Uterus (tissue), 3 donors: ENCODE measurements at regions not wholly inside any gene's neighbourhood (a gene's known extent, or its start where the extent isn't known, plus 50 kb on each side); places are given as distances from the start of the nearest gene placed in this dataset.

Experiments used
- DNase-seq, 2 donors: peaks; one replicate each; pipeline ENCODE4 v3.0.0-alpha.2; 2019 to 2020
- H3K27ac ChIP-seq, 2 donors: fragments of 200-600 bp; sonication (generic); 1 replicate in 1 of 2; 2 replicates in 1 of 2; pipeline ENCODE4 v1.5.1; 2016 to 2018
- H3K27me3 ChIP-seq, 2 donors: fragments of 200-600 bp; sonication (generic); one replicate each; pipeline ENCODE4 v1.5.1; 2018 to 2019; ENCODE audit warnings: control low read depth in 1 of 2
- H3K36me3 ChIP-seq, 2 donors: fragments of 200-600 bp; sonication (generic); one replicate each; pipeline ENCODE4 v1.5.1; 2019; ENCODE audit warnings: control low read depth in 1 of 2
- H3K4me1 ChIP-seq, 2 donors: fragments of 200-600 bp; sonication (generic); one replicate each; pipeline ENCODE4 v1.5.1; 2018 to 2019; ENCODE audit warnings: control low read depth in 1 of 2
- H3K4me3 ChIP-seq, 2 donors: fragments of 200-600 bp; sonication (generic); 1 replicate in 1 of 2; 2 replicates in 1 of 2; pipeline ENCODE4 v1.5.1; 2018 to 2019; ENCODE audit warnings: mild to moderate bottlenecking in 1 of 2
- H3K9me3 ChIP-seq, 2 donors: fragments of 200-600 bp; sonication (generic); one replicate each; pipeline ENCODE4 v1.5.1; 2019; ENCODE audit warnings: control low read depth in 1 of 2
- POLR2A ChIP-seq, 2 donors: fragments of 450-650 bp; IDR thresholded peaks; one replicate each; pipeline ENCODE4 v1.6.1; 2016; ENCODE audit warnings: antibody characterized with exemption in 2 of 2, mild to moderate bottlenecking in 1 of 2, moderate library complexity in 1 of 2
- intact Hi-C: fragments of 100-400 bp; cut with DNase I; formaldehyde crosslinking; loops from one replicate; pipeline ENCODE4 v1.15.1; 2023; ENCODE audit warnings: low total_unique reads
- TF ChIP-seq, protein P1 (sequence below), 4 experiments: fragments of 200-600 bp in 2 of 4; fragments of 450-650 bp in 2 of 4; sonication (generic) in 2 of 4; IDR thresholded peaks; one replicate each; pipeline ENCODE4 v1.5.1; 2016 to 2019; ENCODE audit warnings: antibody characterized with exemption in 4 of 4, mild to moderate bottlenecking in 2 of 4, moderate library complexity in 1 of 4
- donor health status: DM: yes; HTN: yes; CAD: no.

GRCh38 chr6:43896329-43897255, 126.6 kb downstream of the VEGFA start:
- DNase-seq, result no peak
- intact Hi-C loops, result no loop called here
- no peaks in the 10 kb centered on the region for H3K27me3 ChIP-seq
- TF ChIP-seq POLR2A (IDR thresholded peaks at IDR 0.05), result no peak
- TF ChIP-seq, protein P1, sequence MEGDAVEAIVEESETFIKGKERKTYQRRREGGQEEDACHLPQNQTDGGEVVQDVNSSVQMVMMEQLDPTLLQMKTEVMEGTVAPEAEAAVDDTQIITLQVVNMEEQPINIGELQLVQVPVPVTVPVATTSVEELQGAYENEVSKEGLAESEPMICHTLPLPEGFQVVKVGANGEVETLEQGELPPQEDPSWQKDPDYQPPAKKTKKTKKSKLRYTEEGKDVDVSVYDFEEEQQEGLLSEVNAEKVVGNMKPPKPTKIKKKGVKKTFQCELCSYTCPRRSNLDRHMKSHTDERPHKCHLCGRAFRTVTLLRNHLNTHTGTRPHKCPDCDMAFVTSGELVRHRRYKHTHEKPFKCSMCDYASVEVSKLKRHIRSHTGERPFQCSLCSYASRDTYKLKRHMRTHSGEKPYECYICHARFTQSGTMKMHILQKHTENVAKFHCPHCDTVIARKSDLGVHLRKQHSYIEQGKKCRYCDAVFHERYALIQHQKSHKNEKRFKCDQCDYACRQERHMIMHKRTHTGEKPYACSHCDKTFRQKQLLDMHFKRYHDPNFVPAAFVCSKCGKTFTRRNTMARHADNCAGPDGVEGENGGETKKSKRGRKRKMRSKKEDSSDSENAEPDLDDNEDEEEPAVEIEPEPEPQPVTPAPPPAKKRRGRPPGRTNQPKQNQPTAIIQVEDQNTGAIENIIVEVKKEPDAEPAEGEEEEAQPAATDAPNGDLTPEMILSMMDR (IDR thresholded peaks at IDR 0.05), result no peak
- no peaks in the 10 kb centered on the region for H3K9me3 ChIP-seq
- no peaks in the 10 kb centered on the region for H3K36me3 ChIP-seq
- no peak overlapping the region for H3K27ac ChIP-seq
- no peaks in the 10 kb centered on the region for H3K4me1 ChIP-seq
- H3K4me3 ChIP-seq, result no peak overlapping the region

DNA sequence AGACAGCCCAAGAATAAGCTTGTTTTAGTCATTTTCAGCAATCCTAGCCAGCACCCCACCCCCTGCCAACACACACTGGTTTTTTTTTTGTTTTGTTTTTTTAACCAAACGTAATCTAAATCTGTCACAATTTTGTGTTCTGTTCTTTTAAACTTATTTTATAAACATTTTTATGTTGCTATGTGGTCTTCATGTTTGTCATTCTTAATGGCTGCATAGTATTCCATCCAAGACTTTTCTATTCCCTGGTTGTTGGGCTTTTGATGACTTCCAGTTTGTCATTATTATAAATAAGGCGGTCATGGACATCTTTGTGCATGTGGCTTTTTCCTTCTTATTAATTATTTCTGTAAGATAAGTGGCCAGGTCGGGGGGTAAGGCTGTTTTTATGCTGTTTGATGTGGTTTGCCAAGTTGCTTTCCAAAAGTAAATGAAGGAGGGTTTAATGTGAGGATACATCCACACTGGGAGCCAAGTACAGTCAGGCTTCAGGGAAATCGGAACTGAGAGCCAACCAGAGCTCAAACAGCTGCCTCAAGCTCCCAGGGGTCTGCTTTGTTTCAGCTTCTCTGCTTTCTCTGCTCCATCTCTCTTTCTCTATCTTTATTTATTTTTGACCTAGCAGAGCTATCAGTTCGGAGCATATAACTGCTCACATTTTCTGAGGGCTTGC, 125.8 kb downstream of the VEGFA start:
- no peaks in the 10 kb centered on the region for H3K27me3 ChIP-seq
- H3K27ac ChIP-seq, result no peak overlapping the region
- intact Hi-C loops, result no loop called here
- H3K36me3 ChIP-seq, result no peaks in the 10 kb centered on the region
- no peak for DNase-seq
- no peaks in the 10 kb centered on the region for H3K9me3 ChIP-seq
- TF ChIP-seq POLR2A (IDR thresholded peaks at IDR 0.05), result no peak
- TF ChIP-seq, protein P1 (IDR thresholded peaks at IDR 0.05), result no peak
- H3K4me1 ChIP-seq, result no peaks in the 10 kb centered on the region
- no peak overlapping the region for H3K4me3 ChIP-seq

DNA sequence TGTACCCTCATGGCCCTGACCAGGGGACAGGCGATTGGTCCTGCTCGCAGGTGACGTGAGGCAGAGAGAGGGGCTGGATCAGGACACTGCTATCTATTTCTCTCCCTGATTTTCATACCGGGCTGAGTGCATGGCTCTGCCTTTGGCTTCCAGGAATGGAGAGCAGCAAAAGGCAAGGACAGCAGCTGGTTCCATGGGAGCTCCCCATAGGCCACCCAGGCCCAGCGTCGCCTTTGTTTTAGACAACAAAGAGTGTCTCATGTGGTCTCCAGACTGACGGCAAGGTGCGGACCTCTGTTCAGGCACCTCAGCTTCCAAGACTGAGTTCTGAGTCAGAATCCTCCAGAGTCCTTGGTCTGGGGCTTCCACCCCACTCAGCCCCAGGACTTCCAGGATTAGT, 123.1 kb downstream of the VEGFA start:
- Histone ChIP-seq H3K4me3 (no peak overlapping the region), H3K9me3 (no peaks in the 10 kb centered on the region), H3K4me1 (no peaks in the 10 kb centered on the region), H3K27ac (no peak overlapping the region), H3K27me3 (no peaks in the 10 kb centered on the region), H3K36me3 (no peaks in the 10 kb centered on the region)
- intact Hi-C loops, result no loop called here
- TF ChIP-seq POLR2A (IDR thresholded peaks at IDR 0.05), result no peak
- TF ChIP-seq, protein P1 (IDR thresholded peaks at IDR 0.05), result no peak
- DNase-seq, result no peak

DNA sequence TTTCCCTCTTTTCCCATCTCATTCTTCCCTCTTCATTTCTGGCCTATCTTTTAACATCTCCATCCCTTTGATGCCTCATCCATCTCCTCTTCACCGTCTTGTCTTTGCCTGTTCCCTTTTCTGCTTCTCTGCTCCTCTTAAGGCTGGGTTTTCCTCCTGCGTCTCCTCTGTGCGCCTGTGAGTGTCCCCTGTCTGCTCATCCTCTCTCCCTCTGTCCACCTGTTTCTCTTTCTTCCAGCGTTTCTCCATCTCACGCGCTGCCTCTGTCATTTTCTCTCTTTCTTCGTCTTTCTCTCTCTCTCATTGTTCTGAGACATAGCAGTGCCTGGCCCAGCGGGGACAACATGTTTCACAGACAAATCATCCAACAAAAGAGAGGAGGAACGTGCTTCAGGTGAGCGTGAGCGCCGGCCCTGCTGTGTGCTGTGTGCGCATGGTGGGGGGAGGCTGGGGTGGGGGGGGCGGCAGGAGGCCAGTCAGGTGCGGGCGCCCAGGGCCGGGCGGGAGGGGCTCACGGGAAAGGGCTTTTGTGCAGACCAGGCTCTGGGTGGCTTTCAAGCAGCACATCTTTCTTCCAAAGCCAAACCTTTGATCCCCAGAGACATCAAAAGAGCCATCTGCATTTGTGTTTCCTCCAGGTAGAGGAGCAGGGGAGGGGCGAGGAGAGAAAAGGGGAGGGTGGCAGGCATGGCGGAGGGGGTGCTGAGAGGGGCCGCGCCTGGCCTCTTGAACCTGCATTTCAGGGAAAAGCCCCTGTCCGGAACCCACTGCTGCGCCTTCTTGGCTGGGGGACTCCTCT, 121.3 kb downstream of the VEGFA start:
- no peaks in the 10 kb centered on the region for H3K36me3 ChIP-seq
- intact Hi-C loops, result no loop called here
- H3K4me3 ChIP-seq, result no peak overlapping the region
- H3K9me3 ChIP-seq, result no peaks in the 10 kb centered on the region
- no peaks in the 10 kb centered on the region for H3K4me1 ChIP-seq
- H3K27me3 ChIP-seq, result no peaks in the 10 kb centered on the region
- no peak overlapping the region for H3K27ac ChIP-seq
- TF ChIP-seq, protein P1 (IDR thresholded peaks at IDR 0.05), result no peak
- no peak for TF ChIP-seq POLR2A (IDR thresholded peaks at IDR 0.05)
- DNase-seq, result no peak
